ENCODE measurements at regions not wholly inside any gene's neighbourhood (a gene's known extent, or its start where the extent isn't known, plus 50 kb on each side); places are given as distances from the start of the nearest gene placed in this dataset.
"Not testable (repeated sequence)": the region's sequence is repeated elsewhere in the genome, so short reads cannot be mapped to it uniquely, and the experiment has no call there.

GRCh38 chr2:67872481-67872880 lies 190.3 kb downstream of the C1D start:
- DNase-seq (ENCODE audit: low read depth) = no peak

- no peak for DNase-seq (ENCODE audit: low read depth)
Measured at GRCh38 chr2:67873916-67874315, 188.9 kb downstream of the C1D start.

GRCh38 chr2:67876176-67876575 lies 186.6 kb downstream of the C1D start:
- no peak for DNase-seq (ENCODE audit: low read depth)

- no peak for DNase-seq (ENCODE audit: low read depth)
Measured at GRCh38 chr2:67877301-67877700, 185.5 kb downstream of the C1D start.

- no peak for DNase-seq (ENCODE audit: low read depth)
Measured at GRCh38 chr2:67878743-67879142, 184.1 kb downstream of the C1D start.

- DNase-seq (ENCODE audit: low read depth) = no peak
Measured at GRCh38 chr2:67879586-67880290, 183.1 kb downstream of the C1D start.

- DNase-seq (ENCODE audit: low read depth) = no peak
Measured at GRCh38 chr2:67880291-67880761, 182.5 kb downstream of the C1D start.

GRCh38 chr2:67881816-67882215 lies 181.0 kb downstream of the C1D start:
- DNase-seq (ENCODE audit: low read depth) = no peak

GRCh38 chr2:67883316-67884087 lies 179.3 kb downstream of the C1D start:
- no peak for DNase-seq (ENCODE audit: low read depth)

- no peak for DNase-seq (ENCODE audit: low read depth)
Measured at GRCh38 chr2:67888351-67889005, 174.3 kb downstream of the C1D start.

GRCh38 chr2:67889056-67889455 lies 173.7 kb downstream of the C1D start:
- no peak for DNase-seq (ENCODE audit: low read depth)

- no peak for DNase-seq (ENCODE audit: low read depth)
Measured at GRCh38 chr2:67891642-67892041, 171.2 kb downstream of the C1D start.

GRCh38 chr2:67892339-67892846 lies 170.4 kb downstream of the C1D start:
- DNase-seq (ENCODE audit: low read depth) = no peak

- no peak for DNase-seq (ENCODE audit: low read depth)
Measured at GRCh38 chr2:67895227-67895941, 167.4 kb downstream of the C1D start.

- no peak for DNase-seq (ENCODE audit: low read depth)
Measured at GRCh38 chr2:67896076-67896475, 166.7 kb downstream of the C1D start.

- no peak for DNase-seq (ENCODE audit: low read depth)
Measured at GRCh38 chr2:67896476-67896875, 166.3 kb downstream of the C1D start.

- no peak for DNase-seq (ENCODE audit: low read depth)
Measured at GRCh38 chr2:67898595-67898994, 164.2 kb downstream of the C1D start.

GRCh38 chr2:67899187-67899586 lies 163.6 kb downstream of the C1D start:
- no peak for DNase-seq (ENCODE audit: low read depth)

GRCh38 chr2:67900826-67901225 lies 162.0 kb downstream of the C1D start:
- no peak for DNase-seq (ENCODE audit: low read depth)

- DNase-seq (ENCODE audit: low read depth) = no peak
Measured at GRCh38 chr2:67904566-67904965, 158.2 kb downstream of the C1D start.

GRCh38 chr2:67904966-67905365 lies 157.8 kb downstream of the C1D start:
- no peak for DNase-seq (ENCODE audit: low read depth)

GRCh38 chr2:67906547-67906946 lies 156.3 kb downstream of the C1D start:
- DNase-seq (ENCODE audit: low read depth) = not testable (repeated sequence)
